Peyer's patch (tissue), 4 donors: ENCODE measurements at regions not wholly inside any gene's neighbourhood (a gene's known extent, or its start where the extent isn't known, plus 50 kb on each side); places are given as distances from the start of the nearest gene placed in this dataset.

ENCODE experiments used
- DNase-seq, 3 donors: peaks; one replicate each; pipeline ENCODE4 v3.0.0-alpha.2; 2017 to 2019
- H3K27ac ChIP-seq, 4 donors: fragments of 200-600 bp; sonication (generic); one replicate each; pipeline ENCODE4 v1.5.1; 2016 to 2019
- H3K27me3 ChIP-seq, 2 donors: fragments of 200-600 bp; sonication (generic); one replicate each; pipeline ENCODE4 v1.5.1; 2019
- H3K36me3 ChIP-seq, 3 donors: fragments of 200-600 bp; sonication (generic); one replicate each; pipeline ENCODE4 v1.5.1; 2016 to 2019
- H3K4me1 ChIP-seq, 4 donors: fragments of 200-600 bp; sonication (generic); one replicate each; pipeline ENCODE4 v1.5.1; 2016 to 2019
- H3K4me3 ChIP-seq, 4 donors: fragments of 200-600 bp; sonication (generic); 1 replicate in 3 of 4; 2 replicates in 1 of 4; pipeline ENCODE4 v1.5.1; 2016 to 2019; ENCODE audit warnings: mild to moderate bottlenecking in 1 of 4
- H3K9me3 ChIP-seq, 4 donors: fragments of 200-600 bp; sonication (generic); one replicate each; pipeline ENCODE4 v1.5.1; 2016 to 2019; ENCODE audit warnings: mild to moderate bottlenecking in 1 of 4
- POLR2A ChIP-seq, 2 donors: fragments of 450-650 bp; IDR thresholded peaks; one replicate each; pipeline ENCODE4 v1.5.1; 2017; ENCODE audit warnings: antibody characterized with exemption in 2 of 2, mild to moderate bottlenecking in 2 of 2, moderate library complexity in 2 of 2
- TF ChIP-seq, protein P1 (sequence below), 6 experiments: fragments of 450-650 bp in 4 of 6; fragments of 200-600 bp in 2 of 6; sonication (generic) in 1 of 6; IDR thresholded peaks; one replicate each; pipeline ENCODE4 v1.5.1; 2017 to 2019; ENCODE audit warnings: antibody characterized with exemption in 6 of 6, mild to moderate bottlenecking in 3 of 6, moderate library complexity in 1 of 6

GRCh38 chr1:70556541-70556940 is 145.5 kb downstream of the CTH start:
- Histone ChIP-seq H3K27ac (no peak overlapping the region), H3K36me3 (no peaks in the 10 kb centered on the region), H3K9me3 (no peaks in the 10 kb centered on the region), H3K27me3 (no peaks in the 10 kb centered on the region), H3K4me1 (no peaks in the 10 kb centered on the region), H3K4me3 (no peak overlapping the region)
- DNase-seq = no peak
- TF ChIP-seq POLR2A (IDR thresholded peaks at IDR 0.05) = no peak
- TF ChIP-seq, protein P1, sequence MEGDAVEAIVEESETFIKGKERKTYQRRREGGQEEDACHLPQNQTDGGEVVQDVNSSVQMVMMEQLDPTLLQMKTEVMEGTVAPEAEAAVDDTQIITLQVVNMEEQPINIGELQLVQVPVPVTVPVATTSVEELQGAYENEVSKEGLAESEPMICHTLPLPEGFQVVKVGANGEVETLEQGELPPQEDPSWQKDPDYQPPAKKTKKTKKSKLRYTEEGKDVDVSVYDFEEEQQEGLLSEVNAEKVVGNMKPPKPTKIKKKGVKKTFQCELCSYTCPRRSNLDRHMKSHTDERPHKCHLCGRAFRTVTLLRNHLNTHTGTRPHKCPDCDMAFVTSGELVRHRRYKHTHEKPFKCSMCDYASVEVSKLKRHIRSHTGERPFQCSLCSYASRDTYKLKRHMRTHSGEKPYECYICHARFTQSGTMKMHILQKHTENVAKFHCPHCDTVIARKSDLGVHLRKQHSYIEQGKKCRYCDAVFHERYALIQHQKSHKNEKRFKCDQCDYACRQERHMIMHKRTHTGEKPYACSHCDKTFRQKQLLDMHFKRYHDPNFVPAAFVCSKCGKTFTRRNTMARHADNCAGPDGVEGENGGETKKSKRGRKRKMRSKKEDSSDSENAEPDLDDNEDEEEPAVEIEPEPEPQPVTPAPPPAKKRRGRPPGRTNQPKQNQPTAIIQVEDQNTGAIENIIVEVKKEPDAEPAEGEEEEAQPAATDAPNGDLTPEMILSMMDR (IDR thresholded peaks at IDR 0.05) = no peak

- TF ChIP-seq, protein P1 (IDR thresholded peaks at IDR 0.05) = no peak
- no peak for TF ChIP-seq POLR2A (IDR thresholded peaks at IDR 0.05)
- Histone ChIP-seq H3K27ac (no peak overlapping the region), H3K27me3 (no peaks in the 10 kb centered on the region), H3K36me3 (no peaks in the 10 kb centered on the region), H3K4me3 (no peak overlapping the region), H3K4me1 (no peaks in the 10 kb centered on the region), H3K9me3 (no peaks in the 10 kb centered on the region)
- no peak for DNase-seq
Measured at GRCh38 chr1:70567167-70567566, 156.1 kb downstream of the CTH start.

DNA sequence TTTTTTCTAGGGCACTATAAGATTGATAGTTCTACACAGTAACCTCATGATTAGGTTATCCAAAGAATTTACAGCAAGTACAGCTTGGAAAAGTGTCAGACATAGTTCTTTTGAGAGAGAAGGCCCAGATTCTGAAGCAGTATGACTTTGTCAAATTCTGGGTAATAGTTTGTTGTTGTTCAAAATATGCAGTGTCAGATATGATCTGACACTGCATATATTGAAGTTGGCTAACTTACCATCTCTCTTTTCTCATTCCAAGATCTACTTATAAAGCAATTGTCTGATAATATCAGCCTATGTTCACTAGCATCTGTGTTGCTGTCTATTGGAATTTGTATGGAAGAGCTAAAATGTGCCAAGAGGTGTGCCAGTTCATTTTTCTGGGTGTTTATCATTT is 160.1 kb downstream of the CTH start:
- no peaks in the 10 kb centered on the region for H3K4me1 ChIP-seq
- H3K9me3 ChIP-seq = no peaks in the 10 kb centered on the region
- no peak overlapping the region for H3K4me3 ChIP-seq
- no peaks in the 10 kb centered on the region for H3K36me3 ChIP-seq
- DNase-seq = no peak
- H3K27me3 ChIP-seq = no peaks in the 10 kb centered on the region
- H3K27ac ChIP-seq = no peak overlapping the region
- TF ChIP-seq, protein P1 (IDR thresholded peaks at IDR 0.05) = no peak
- no peak for TF ChIP-seq POLR2A (IDR thresholded peaks at IDR 0.05)

- TF ChIP-seq, protein P1 (IDR thresholded peaks at IDR 0.05) = no peak
- TF ChIP-seq POLR2A (IDR thresholded peaks at IDR 0.05) = no peak
- H3K36me3 ChIP-seq = no peaks in the 10 kb centered on the region
Measured at GRCh38 chr1:70573317-70573843, 162.3 kb downstream of the CTH start.

DNA sequence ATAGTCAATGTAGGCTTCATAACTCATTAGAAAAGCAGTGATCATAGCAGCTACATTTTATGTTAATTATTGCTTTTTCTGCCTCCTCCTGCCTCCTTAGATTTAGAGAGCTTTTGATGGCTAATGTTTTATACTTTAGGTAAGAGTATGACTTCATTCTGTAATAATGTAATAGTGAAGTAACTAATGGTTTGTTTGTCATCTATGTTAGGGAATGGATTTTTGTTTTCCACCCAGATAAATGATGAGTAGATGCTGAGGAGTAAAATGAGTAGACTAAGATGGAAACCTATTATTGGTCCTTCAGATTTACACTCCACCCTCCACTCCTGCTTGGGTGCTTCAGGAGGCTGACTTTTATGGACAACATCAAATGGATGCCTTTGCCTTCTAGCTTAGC is 170.6 kb downstream of the CTH start:
- no peak for DNase-seq
- TF ChIP-seq, protein P1 (IDR thresholded peaks at IDR 0.05) = no peak
- no peak for TF ChIP-seq POLR2A (IDR thresholded peaks at IDR 0.05)
- Histone ChIP-seq H3K36me3 (no peaks in the 10 kb centered on the region), H3K27ac (no peak overlapping the region), H3K9me3 (no peaks in the 10 kb centered on the region), H3K27me3 (no peaks in the 10 kb centered on the region), H3K4me1 (no peaks in the 10 kb centered on the region), H3K4me3 (no peak overlapping the region)

More at GRCh38 chr1:70573317-70573843, 162.3 kb downstream of the CTH start:
- Histone ChIP-seq H3K4me1 (no peaks in the 10 kb centered on the region), H3K4me3 (no peak overlapping the region), H3K27ac (no peak overlapping the region), H3K9me3 (no peaks in the 10 kb centered on the region), H3K27me3 (no peaks in the 10 kb centered on the region)
- no peak for DNase-seq

- Histone ChIP-seq H3K4me3 (no peak overlapping the region), H3K27me3 (no peaks in the 10 kb centered on the region), H3K4me1 (no peaks in the 10 kb centered on the region), H3K9me3 (no peaks in the 10 kb centered on the region), H3K36me3 (no peaks in the 10 kb centered on the region), H3K27ac (no peak overlapping the region)
- no peak for TF ChIP-seq POLR2A (IDR thresholded peaks at IDR 0.05)
- TF ChIP-seq, protein P1 (IDR thresholded peaks at IDR 0.05) = no peak
- DNase-seq = no peak
Measured at GRCh38 chr1:70583522-70583921, 172.5 kb downstream of the CTH start.
